NOMO-1 (cell line): ENCODE measurements at regions not wholly inside any gene's neighbourhood (a gene's known extent, or its start where the extent isn't known, plus 50 kb on each side); places are given as distances from the start of the nearest gene placed in this dataset.
"Not testable (repeated sequence)": the region's sequence is repeated elsewhere in the genome, so short reads cannot be mapped to it uniquely, and the experiment has no call there.

Experiments used
- DNase-seq, 2 experiments: peaks; one replicate each; lab custom pipeline; 2025; ENCODE audit not compliant: unreplicated experiment in 2 of 2; lab: John Stamatoyannopoulos, UW

DNA sequence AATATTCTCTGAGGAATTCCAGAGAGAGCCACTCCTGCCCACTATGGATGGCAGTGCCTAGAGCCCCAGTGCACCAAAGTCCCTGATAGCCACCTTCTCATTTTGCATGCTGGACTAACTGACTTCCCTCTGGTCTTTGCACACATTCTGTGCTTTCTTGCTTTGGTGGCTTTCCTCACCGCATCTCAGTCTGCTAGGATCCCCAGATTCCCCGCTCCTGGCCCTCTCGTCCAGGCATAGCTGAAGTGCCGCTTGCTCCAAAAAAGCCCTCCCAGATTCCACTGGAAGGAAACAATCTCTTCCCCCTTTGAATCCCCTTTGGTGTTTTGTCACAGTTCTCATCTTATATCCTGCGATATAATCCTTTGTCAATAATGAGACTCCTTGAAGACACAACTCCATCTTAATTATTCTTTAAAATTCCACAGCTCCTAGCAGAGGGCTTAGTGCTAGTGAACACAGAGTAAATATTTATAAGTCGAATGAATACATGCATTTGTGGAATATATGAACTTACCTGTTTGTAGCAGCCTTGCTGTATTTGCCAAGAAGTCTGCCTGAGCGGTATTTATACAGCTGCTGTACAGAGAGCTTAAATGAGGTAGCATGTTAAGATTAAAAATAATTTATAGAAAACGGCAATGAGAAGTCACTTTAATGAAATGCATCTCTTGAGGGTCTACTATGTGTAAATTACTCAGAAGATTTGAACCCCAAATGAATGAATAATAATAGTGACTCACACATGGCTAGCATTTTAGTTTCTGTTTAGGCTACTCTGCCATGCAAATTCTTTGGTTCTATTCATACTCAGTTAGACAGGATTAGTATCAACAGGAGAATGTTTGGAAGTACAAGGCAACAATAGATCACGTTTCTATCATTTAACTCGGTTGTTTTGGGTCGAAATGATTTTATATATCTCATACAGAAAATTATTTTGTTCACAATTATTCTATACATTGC is 421.9 kb upstream of the TENM3 start:
- DNase-seq, result no peak

DNA sequence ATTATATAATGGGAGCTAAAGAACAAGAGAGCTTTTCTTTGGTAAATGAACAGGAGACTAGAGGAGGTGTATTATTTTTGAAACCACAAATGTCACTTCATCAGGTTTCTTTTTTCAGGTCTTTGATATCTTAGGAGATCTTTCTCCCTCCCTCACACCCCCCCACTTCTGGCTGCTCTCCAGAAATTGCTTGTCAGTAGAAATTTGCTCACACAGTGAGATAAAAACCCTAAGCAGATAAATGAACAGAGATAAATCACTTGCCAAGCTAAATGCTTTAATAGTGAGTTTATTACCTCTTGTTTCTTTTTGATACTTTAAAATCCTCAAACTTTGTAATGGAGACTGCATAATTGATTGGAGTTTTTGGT is 421.2 kb upstream of the TENM3 start:
- DNase-seq, result no peak

DNA sequence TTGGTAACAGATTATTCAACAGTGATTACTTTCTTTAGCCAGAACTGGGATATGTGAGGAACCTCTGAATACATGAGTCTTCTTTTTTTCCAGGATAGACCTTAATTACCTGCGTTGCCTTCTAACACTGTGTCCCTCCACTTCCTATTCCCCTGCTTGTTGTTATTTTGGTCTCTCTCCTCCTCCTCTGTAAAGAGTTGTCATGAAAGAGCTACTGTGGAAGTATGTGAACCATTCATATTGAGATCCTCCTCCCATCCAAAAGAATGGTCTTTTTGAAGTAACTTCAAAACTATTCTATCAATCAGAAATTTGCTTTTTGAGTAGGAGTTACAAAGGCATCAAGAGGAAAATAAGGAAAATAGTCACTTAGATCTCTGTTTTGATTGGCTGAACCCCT is 420.0 kb upstream of the TENM3 start:
- no peak for DNase-seq

DNA sequence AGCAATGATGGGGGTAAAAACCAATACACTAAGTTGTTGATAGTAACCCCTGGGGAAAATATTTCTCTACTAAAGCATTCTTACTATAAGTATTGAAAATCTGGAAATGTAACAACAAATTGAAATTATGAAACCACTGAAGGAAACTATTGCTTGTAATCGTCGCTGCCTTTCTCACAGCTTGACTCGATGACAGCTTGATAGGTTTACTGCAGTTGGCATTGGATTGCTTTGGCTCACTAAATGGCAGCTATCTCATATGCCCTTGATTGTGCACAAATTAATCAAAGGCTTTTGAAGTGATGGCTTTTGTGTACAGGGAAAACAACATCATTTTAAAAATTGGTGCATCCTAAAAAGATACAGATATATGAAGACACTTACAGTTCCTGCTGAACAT is 419.6 kb upstream of the TENM3 start:
- DNase-seq, result no peak

DNA sequence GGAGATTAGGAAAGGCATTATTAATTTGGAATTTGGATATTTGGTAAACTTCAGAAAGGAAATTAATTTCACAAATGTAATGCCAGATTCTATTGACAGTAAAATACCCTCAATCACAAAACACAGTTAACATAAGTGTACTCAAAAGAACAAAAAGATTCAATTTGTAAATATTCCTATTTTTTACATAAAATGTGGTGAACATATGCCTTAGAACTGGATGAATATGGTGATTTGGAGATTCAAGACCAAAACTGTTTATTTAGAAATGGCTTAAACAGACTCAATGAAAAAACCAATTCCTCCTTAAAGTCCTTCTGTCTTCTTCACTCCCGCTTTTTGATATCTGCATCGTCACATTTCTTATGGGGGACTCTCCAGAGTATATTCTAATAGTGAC is 417.6 kb upstream of the TENM3 start:
- DNase-seq, result no peak

DNA sequence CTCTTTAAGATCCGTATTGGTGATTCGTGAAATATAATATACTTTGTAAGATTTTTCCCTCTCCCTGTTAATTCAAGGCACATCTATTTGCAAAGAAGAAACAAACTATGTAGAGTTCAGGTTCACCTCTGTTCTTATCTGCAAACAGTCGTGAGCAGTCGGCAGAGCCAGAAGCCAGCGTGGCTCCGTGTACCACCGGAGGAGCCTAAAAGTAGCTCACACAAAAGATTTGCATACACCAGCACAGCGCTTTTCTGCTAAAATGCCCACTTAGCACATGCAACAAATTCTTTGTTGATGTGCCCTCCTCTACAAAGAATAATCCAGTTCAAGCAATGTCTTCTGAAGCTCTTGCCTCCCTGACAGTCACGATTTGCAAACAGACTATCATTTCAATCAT is 416.0 kb upstream of the TENM3 start:
- DNase-seq, result no peak

DNA sequence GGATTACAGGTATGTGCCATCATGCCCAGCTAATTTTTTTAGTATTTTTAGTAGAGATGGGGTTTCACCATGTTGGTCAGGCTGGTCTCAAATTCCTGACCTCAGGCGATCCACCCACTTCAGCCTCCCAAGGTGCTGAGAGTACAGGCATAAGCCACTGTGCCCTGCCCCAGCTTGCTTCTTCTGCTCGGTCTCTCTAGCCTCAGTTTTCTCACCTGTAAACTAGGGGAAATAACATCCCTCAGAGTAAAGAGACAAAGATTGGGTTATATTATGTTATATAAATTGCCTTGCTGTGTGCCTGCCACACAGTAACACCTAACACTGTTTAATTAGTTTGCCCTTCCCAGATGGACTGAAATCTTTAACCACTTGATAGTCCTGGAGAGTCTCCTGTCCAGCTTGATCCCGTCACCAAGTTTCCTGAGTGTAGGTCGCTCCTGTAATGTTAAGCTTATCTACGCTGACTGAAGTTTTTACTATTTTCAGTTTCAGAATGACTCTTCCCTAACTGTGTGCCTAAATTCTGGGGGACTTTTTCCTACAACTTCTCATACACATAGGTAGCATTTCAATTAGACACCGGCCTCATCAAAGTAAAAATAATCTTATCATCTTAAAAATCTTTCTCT is 412.7 kb upstream of the TENM3 start:
- DNase-seq, result no peak

DNA sequence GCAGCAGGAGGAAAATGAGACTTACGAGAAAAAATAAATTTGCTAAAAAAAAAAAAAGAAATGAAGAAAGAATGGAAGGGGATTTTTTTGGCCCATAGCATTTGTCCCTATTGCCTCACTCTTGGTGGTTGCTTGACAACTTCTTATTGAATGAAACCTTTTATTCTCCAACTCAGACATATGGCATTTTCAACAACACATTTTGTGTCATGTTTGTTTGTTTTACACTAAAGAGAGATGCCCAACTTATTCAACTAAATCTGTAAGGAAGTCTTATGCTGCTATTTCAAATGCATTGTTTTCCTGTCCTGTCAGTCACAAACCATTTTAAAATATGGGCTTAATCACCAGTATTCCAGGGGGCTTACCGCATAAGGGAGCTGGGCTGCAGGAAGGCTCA is 409.1 kb upstream of the TENM3 start:
- no peak for DNase-seq

DNA sequence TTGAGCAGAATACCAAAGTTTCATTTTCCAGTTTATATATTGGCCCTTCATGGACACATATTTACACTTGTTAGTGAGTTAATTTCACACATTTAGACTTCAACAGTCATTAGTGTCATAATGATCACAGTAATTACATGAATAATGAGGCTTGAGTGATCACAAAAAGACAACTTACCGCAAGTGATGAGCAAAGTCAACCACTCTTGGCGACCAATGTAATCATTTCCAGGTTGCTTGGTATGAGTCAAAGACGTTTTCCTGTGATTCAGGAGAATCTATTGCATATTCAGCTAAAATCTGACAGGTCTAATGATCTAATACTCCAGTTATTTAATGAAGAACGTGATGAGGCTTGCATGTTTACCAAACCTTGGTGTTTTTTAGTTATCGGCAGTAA is 407.9 kb upstream of the TENM3 start:
- no peak for DNase-seq

DNA sequence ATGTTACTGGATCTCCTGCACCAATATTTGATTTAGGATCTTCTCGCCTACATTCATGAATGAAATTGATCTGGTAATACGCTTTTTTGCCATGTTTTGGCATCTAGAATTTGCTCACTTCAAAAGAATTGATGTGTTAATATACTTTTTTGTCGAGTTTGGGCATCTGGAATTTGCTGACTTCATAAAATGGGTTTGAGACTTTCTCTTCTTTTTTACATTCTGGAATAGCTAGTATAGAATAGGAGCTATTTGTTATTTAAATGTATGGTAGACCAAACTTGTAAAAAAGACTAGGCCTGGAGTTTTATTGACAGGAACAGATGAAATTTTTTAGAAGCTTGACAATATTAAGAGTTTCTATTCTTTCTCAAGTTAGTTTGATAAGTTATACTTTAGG is 404.9 kb upstream of the TENM3 start:
- DNase-seq, result no peak

DNA sequence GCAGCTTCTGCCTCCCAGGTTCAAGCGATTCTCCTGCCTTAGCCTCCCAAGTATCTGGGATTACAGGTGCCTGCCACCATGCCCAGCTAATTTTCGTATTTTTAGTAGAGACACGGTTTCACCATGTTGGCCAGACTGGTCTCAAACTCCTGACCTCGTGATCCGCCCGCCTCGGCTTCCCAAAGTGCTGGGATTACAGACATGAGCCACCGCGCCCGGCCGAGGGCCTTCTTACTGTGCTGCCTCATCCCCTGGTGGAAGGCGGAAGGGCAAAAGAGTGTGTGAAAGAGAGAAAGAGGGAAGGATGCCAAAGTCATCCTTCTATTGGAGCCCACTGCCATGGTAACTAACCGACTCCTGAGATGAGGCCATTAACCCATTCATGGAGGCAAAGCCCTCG is 399.4 kb upstream of the TENM3 start:
- not testable (repeated sequence) for DNase-seq

DNA sequence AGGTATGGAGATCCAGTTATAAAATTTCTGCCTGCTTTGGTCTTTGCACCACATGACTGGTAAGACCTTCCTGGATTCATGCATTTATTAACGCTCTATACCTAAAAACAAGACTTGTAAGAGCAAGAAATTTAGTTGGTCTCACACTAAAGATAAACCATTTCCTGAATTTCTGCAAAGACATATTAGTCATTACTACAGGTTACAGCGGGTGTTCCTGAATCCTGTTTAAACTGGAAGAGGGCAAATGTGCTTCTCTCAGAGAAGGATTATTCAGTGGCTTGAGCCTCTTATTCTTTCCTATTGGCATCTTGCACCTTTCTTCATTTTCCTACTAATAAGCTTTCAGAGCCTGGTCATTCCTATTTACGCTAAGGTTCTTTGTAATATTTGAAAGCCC is 397.6 kb upstream of the TENM3 start:
- DNase-seq, result no peak

DNA sequence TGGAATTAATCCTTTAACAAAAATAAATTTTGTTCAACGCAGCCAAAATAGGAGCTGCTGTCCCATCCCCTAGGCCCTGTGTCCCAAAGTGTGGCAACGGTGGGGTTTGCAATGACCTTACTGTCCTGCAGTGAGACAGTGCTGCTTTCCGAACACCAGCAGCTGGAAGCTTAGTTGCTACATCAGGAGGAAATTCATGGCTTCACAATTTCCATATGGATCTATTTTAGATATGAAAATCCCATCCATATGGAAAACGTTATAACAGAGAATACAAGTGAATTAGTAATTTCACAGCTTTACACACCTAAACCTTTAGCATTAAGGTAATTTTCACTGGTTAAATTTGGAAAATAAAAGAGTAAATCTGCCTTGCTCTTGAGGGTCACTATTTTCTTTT is 396.3 kb upstream of the TENM3 start:
- DNase-seq, result no peak

DNA sequence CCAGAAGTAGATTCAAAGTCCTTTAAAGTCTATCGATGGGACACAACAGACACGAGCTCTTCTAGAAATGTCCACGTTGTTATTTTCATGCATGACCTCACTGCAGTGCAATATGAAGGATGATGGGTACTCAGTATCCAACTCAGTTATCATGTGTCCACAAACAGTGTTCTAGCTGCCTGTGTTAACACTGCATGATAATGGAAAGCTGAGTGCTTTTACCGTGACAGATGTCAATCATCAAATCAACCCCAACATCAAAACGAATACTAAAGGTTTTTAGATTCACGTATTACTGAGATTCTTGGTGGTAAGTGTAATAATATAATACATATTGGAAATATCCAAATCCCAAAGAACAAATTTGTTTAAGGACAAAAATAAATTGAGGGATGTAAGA is 394.8 kb upstream of the TENM3 start:
- DNase-seq, result no peak

DNA sequence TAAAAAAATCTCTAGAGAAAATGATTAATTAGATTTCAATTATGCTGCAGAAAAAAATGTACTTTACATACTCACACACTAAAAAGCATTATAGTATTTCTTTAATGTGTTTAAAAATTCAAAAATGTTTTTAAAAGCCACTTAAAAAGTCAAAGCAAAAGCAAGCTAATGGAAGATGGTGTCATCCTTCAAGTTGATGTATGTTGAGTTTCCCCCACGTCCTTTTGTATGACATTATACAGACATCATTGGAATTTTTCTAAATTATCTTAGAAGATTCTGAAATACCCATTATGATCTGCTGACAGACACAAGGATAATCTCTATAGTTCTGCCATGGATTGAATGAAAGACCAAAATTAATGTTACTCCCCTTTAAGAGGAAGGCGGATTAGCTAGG is 393.7 kb upstream of the TENM3 start:
- no peak for DNase-seq

DNA sequence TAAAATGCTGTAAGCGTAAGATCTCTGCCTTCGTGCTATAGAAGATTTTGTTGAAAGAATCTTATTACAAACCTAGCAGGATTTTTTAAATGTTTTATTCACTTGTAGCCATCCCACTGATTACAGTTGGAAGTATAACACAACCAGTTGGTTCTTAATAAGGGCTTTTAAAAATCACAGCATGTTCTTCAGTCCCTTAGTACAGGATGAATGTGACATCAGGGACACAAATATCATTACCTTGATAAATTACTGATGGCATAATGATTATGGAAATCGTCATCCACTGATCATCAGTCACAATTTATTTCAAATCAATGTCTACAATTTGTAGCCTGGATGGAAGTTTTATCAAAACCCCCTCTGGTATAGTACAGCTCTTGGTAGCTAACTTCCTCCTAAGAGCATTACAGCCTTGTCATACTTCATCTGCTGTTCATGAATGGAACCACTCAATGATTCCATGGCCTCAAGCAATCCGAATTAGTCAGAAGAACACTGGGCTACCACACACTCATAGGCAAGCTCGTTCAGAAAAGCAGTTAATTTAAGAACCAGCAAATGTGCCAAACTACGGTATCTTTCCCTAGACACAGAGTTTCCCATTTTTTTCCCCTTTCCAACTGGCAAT is 389.2 kb upstream of the TENM3 start:
- no peak for DNase-seq

DNA sequence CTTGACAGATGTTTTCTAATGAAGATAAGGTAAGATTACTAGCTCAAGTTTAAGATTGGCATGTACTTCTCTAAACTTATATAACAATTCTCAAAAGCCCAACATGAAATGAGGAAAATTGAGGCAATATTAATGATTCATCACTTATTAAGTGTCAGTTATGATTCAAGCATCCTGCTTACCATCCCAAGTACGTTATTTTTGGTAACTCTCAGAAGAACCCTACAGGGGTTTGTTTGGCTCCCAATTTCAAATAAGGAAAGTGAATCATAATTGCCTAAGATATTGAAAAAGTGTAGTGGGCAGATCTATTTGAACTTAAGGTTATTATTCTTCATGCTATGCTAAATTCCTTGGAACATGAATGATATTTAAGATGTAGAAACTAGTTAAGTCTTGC is 387.9 kb upstream of the TENM3 start:
- no peak for DNase-seq

DNA sequence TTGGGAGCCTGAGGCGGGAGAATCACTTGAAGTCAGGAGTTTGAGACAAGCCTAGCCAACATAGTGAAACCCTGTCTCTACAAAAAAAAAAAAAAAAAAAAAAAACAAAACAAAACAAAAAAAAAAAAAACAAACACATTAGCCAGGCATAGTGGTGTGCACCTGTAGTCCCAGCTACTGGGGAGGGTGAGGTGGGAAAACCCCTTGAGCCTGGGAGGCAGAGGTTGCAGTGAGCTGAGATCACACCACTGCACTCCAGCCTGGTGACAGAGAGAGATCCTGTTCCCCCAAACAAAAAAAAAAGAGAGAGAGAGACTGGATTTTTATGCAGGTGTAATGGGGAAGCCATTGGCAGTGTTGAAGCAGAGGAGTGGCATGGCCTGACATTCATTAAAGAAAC is 385.7 kb upstream of the TENM3 start:
- not testable (repeated sequence) for DNase-seq

DNA sequence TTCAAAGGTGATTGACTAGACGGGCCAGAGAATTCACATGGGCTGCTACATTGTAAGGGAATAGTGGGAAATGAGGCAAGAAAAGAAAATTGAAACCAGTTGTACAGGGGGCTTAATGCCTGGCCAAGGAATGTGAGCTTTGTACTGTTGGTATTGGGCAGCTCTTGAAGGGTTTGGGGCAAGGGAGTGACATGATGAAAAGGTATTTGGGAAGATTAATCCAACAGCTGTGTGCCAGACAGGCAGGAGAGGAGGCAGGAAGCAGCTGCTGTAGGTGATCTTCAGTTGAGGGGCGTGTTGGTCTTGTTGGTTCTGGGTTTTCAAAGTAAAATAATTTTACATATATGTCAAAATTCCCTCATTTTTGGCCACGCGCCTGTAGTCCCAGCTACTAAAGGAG is 384.5 kb upstream of the TENM3 start:
- no peak for DNase-seq

DNA sequence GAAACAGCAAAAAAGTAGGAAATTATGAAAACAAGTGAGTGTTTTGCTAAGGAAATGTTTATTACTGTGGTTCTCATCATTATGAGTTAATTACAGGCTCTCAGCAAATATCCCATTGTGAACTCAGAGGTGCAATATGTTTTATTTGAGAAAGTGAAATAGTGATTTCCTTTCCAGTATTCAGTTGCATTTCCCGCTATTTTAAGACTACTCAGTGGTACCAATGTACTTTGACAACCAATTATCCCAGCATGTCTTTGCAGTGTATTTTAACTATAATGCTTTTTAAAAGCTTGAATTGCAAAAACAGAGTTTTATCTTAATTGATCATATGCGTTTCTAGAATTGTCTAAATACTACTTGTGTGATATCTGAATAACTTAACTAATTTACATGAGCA is 383.8 kb upstream of the TENM3 start:
- no peak for DNase-seq

DNA sequence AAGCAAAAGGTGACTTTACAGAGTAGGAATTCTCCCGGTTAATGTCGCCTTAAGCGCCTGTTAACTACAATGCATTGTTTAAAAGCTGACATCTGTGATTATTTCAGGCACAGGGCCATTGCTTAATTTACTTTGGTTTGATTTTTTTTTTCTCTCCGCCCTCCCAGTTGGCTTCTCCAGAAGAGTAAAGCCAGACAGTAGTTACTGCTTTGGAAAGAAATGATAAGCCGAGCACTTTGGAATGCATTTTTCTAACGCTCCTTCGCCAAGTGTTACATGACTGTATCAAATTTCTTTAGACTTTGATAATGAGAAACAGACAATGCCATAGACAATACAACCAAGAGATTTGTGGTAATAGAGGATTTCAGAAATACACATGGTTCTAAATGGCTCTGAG is 383.0 kb upstream of the TENM3 start:
- DNase-seq, result no peak

DNA sequence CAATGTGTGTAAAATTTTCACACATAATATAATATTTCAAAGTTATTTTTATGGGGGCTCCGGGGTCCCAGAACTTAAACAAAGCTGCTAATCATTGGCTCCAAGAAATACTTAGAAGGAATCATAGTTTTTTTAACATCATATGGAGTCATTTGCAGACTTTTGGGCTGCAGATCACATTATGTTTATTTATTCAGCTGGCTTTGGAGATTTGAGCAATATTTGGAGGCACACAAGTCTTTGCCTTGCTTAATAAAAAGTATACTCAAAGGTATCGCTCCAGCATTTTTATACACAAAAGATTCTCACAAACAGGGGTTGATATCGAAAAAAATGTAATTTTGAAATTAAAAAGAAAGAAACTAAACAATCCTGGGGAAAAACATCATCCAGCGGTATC is 382.5 kb upstream of the TENM3 start:
- no peak for DNase-seq
